ENCODE measurements at regions not wholly inside any gene's neighbourhood (a gene's known extent, or its start where the extent isn't known, plus 50 kb on each side); places are given as distances from the start of the nearest gene placed in this dataset.

DNA sequence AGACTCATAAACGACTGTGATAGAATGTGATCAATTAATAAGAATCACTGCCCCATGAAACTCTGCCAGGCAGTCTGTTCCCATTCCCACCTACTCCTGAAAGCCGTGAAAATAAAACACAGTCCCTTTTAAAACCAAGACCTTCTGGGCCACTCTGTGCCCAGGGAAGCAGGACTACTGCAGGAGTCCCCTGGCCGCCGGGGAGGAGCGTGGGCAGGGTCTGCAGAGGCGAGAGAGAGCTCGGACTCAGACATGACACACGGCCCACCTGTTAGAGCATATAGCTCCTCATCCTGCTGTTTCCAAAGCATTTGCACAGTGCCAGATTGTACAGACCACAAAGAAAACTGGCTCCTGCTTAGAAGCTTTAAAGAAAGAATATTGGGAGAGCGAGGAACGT is 400.5 kb downstream of the SHANK2 start:
- H3F3A ChIP-seq (replicated peaks; ENCODE audit: low read depth): no peaks in the 10 kb centered on the region
- H3K27me3 Mint-ChIP-seq (ENCODE audit: insufficient read depth, low read depth, poor library complexity): peaks cover 18% of the 10 kb centered on the region
- no peaks in the 10 kb centered on the region for H3K27me3 ChIP-seq (ENCODE audit: insufficient read depth)
- no peak overlapping the region for H3K27ac ChIP-seq (ENCODE audit: low read depth)
- no peak overlapping the region for H3K4me3 Mint-ChIP-seq
- peaks cover 9% of the 10 kb centered on the region for H4K20me1 ChIP-seq (replicated peaks; ENCODE audit: insufficient read depth)
- DNase-seq (ENCODE audit: low spot score): no peak
- no peak overlapping the region for H2AFZ ChIP-seq
- H3K9me3 Mint-ChIP-seq: no peaks in the 10 kb centered on the region; the same call in 2 of the 3 replicates
- H3K27ac Mint-ChIP-seq: no peak overlapping the region
- H3K4me1 ChIP-seq (ENCODE audit: insufficient read depth): no peaks in the 10 kb centered on the region
- H3K79me2 ChIP-seq (replicated peaks; ENCODE audit: insufficient read depth): no peaks in the 10 kb centered on the region
- H3K4me3 ChIP-seq: no peak overlapping the region
- no peak for ATAC-seq
- no peaks in the 10 kb centered on the region for H3K36me3 ChIP-seq (ENCODE audit: insufficient read depth)
- TF ChIP-seq, protein P1, sequence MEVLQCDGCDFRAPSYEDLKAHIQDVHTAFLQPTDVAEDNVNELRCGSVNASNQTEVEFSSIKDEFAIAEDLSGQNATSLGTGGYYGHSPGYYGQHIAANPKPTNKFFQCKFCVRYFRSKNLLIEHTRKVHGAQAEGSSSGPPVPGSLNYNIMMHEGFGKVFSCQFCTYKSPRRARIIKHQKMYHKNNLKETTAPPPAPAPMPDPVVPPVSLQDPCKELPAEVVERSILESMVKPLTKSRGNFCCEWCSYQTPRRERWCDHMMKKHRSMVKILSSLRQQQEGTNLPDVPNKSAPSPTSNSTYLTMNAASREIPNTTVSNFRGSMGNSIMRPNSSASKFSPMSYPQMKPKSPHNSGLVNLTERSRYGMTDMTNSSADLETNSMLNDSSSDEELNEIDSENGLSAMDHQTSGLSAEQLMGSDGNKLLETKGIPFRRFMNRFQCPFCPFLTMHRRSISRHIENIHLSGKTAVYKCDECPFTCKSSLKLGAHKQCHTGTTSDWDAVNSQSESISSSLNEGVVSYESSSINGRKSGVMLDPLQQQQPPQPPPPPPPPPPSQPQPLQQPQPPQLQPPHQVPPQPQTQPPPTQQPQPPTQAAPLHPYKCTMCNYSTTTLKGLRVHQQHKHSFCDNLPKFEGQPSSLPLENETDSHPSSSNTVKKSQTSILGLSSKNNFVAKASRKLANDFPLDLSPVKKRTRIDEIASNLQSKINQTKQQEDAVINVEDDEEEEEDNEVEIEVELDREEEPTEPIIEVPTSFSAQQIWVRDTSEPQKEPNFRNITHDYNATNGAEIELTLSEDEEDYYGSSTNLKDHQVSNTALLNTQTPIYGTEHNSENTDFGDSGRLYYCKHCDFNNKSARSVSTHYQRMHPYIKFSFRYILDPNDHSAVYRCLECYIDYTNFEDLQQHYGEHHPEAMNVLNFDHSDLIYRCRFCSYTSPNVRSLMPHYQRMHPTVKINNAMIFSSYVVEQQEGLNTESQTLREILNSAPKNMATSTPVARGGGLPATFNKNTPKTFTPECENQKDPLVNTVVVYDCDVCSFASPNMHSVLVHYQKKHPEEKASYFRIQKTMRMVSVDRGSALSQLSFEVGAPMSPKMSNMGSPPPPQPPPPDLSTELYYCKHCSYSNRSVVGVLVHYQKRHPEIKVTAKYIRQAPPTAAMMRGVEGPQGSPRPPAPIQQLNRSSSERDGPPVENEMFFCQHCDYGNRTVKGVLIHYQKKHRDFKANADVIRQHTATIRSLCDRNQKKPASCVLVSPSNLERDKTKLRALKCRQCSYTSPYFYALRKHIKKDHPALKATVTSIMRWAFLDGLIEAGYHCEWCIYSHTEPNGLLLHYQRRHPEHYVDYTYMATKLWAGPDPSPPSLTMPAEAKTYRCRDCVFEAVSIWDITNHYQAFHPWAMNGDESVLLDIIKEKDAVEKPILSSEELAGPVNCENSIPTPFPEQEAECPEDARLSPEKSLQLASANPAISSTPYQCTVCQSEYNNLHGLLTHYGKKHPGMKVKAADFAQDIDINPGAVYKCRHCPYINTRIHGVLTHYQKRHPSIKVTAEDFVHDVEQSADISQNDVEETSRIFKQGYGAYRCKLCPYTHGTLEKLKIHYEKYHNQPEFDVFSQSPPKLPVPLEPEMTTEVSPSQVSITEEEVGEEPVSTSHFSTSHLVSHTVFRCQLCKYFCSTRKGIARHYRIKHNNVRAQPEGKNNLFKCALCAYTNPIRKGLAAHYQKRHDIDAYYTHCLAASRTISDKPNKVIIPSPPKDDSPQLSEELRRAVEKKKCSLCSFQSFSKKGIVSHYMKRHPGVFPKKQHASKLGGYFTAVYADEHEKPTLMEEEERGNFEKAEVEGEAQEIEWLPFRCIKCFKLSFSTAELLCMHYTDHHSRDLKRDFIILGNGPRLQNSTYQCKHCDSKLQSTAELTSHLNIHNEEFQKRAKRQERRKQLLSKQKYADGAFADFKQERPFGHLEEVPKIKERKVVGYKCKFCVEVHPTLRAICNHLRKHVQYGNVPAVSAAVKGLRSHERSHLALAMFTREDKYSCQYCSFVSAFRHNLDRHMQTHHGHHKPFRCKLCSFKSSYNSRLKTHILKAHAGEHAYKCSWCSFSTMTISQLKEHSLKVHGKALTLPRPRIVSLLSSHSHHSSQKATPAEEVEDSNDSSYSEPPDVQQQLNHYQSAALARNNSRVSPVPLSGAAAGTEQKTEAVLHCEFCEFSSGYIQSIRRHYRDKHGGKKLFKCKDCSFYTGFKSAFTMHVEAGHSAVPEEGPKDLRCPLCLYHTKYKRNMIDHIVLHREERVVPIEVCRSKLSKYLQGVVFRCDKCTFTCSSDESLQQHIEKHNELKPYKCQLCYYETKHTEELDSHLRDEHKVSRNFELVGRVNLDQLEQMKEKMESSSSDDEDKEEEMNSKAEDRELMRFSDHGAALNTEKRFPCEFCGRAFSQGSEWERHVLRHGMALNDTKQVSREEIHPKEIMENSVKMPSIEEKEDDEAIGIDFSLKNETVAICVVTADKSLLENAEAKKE (CRISPR knock-in tag; IDR thresholded peaks at IDR 0.05): no peak
- TF ChIP-seq POLR2AphosphoS5 (IDR thresholded peaks at IDR 0.05; ENCODE audit: low read depth) (no peak), JUNB (IDR thresholded peaks at IDR 0.05; ENCODE audit: unreplicated experiment) (no peak), EZH2 (IDR thresholded peaks at IDR 0.05; ENCODE audit: low read depth, unreplicated experiment) (no peak), ZNF114 (CRISPR knock-in tag; IDR thresholded peaks at IDR 0.05) (no peak), CREB1 (CRISPR knock-in tag; IDR thresholded peaks at IDR 0.05; ENCODE audit: low read depth) (no peak)
- TF ChIP-seq, protein P2, sequence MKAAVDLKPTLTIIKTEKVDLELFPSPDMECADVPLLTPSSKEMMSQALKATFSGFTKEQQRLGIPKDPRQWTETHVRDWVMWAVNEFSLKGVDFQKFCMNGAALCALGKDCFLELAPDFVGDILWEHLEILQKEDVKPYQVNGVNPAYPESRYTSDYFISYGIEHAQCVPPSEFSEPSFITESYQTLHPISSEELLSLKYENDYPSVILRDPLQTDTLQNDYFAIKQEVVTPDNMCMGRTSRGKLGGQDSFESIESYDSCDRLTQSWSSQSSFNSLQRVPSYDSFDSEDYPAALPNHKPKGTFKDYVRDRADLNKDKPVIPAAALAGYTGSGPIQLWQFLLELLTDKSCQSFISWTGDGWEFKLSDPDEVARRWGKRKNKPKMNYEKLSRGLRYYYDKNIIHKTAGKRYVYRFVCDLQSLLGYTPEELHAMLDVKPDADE (IDR thresholded peaks at IDR 0.05): no peak
- no peak overlapping the region for H3K4me2 ChIP-seq
- no peaks in the 10 kb centered on the region for H3K4me1 Mint-ChIP-seq
- peaks cover 6% of the 10 kb centered on the region; the same call in 1 of the 2 replicates for H3K9me2 ChIP-seq (ENCODE audit: insufficient read depth)
- no peaks in the 10 kb centered on the region; the same call in 1 of the 3 replicates for H3K36me3 Mint-ChIP-seq (ENCODE audit: low read depth)

Data from GM23338 (cell line).